CD14-positive monocyte (primary cell): ENCODE measurements at regions not wholly inside any gene's neighbourhood (a gene's known extent, or its start where the extent isn't known, plus 50 kb on each side); places are given as distances from the start of the nearest gene placed in this dataset.

ENCODE experiments used
- DNase-seq, 3 donors: peaks; one replicate each; pipeline ENCODE4 v3.0.0-alpha.2; 2011 to 2022
- H2AFZ ChIP-seq: 2 replicates; pipeline ENCODE4 v1.6.0; 2012; ENCODE audit warnings: mild to moderate bottlenecking, low read depth, low read length, inconsistent platforms; ENCODE audit not compliant: insufficient read depth, poor library complexity, severe bottlenecking
- H3K27ac ChIP-seq, 2 donors: 1 replicate in 1 of 2; 2 replicates in 1 of 2; pipeline ENCODE4 v1.5.1; 2012 to 2013; ENCODE audit warnings: low read length in 2 of 2, control low read depth in 1 of 2, inconsistent platforms in 1 of 2, low read depth in 1 of 2, mild to moderate bottlenecking in 1 of 2
- H3K27me3 ChIP-seq, 2 donors: one replicate each; pipeline versions ENCODE4 v1.6.0 to v1.6.1; 2011 to 2013; ENCODE audit warnings: low read length in 2 of 2; ENCODE audit not compliant: control insufficient read depth in 2 of 2, insufficient read depth in 2 of 2
- H3K36me3 ChIP-seq, 2 donors: replicated peaks in 1 of 2; 1 replicate in 1 of 2; 2 replicates in 1 of 2; pipeline versions ENCODE4 v1.5.1 to v1.6.1; 2012 to 2013; ENCODE audit warnings: low read length in 2 of 2, control low read depth in 1 of 2, inconsistent platforms in 1 of 2, mild to moderate bottlenecking in 1 of 2; ENCODE audit not compliant: insufficient read depth in 2 of 2, control insufficient read depth in 1 of 2
- H3K4me1 ChIP-seq, 2 donors: 1 replicate in 1 of 2; 2 replicates in 1 of 2; pipeline versions ENCODE4 v1.5.1 to v1.6.1; 2012 to 2013; ENCODE audit warnings: low read length in 2 of 2, control low read depth in 1 of 2, inconsistent platforms in 1 of 2, mild to moderate bottlenecking in 1 of 2, moderate library complexity in 1 of 2; ENCODE audit not compliant: insufficient read depth in 2 of 2, control insufficient read depth in 1 of 2
- H3K4me2 ChIP-seq: replicated peaks from 2 replicates; pipeline ENCODE3; 2012; ENCODE audit warnings: low read length, moderate library complexity, mild to moderate bottlenecking; ENCODE audit not compliant: poor library complexity, severe bottlenecking; ENCODE audit errors: extremely low read depth
- H3K4me3 ChIP-seq, 3 experiments: fragments of 200-600 bp in 1 of 3; sonication (generic) in 1 of 3; replicated peaks in 1 of 3; 1 replicate in 2 of 3; 2 replicates in 1 of 3; pipeline ENCODE4 v1.5.1; 2011 to 2013; ENCODE audit warnings: low read length in 3 of 3, mild to moderate bottlenecking in 3 of 3, control low read depth in 2 of 3, low read depth in 2 of 3, inconsistent platforms in 1 of 3, moderate library complexity in 1 of 3
- H3K79me2 ChIP-seq: 2 replicates; pipeline ENCODE4 v1.6.0; 2012; ENCODE audit warnings: mild to moderate bottlenecking, control low read depth, inconsistent platforms, low read length, moderate library complexity; ENCODE audit not compliant: insufficient read depth
- H3K9ac ChIP-seq: 2 replicates; pipeline ENCODE4 v1.6.0; 2017; ENCODE audit warnings: low read length, mild to moderate bottlenecking; ENCODE audit not compliant: insufficient read depth, poor library complexity, severe bottlenecking
- H3K9me3 ChIP-seq, 2 donors: replicated peaks in 1 of 2; 1 replicate in 1 of 2; 2 replicates in 1 of 2; pipeline versions ENCODE4 v1.5.1 to v1.6.1; 2012 to 2013; ENCODE audit warnings: low read length in 2 of 2, control low read depth in 1 of 2; ENCODE audit not compliant: control insufficient read depth in 1 of 2, insufficient read depth in 1 of 2
- H4K20me1 ChIP-seq: 2 replicates; pipeline ENCODE4 v1.6.0; 2012; ENCODE audit warnings: mild to moderate bottlenecking, low read length, control low read depth, moderate library complexity; ENCODE audit not compliant: insufficient read depth
- H3K27ac Mint-ChIP-seq, 7 donors: one replicate each; pipeline ENCODE4 v1.8.0; 2020; ENCODE audit warnings: mild to moderate bottlenecking in 7 of 7, mixed read lengths in 7 of 7, moderate library complexity in 6 of 7, inconsistent platforms in 2 of 7
- H3K27me3 Mint-ChIP-seq, 3 donors: one replicate each; pipeline ENCODE4 v1.8.0; 2021 to 2022; ENCODE audit warnings: low read depth in 3 of 3, mild to moderate bottlenecking in 3 of 3, mixed read lengths in 3 of 3, moderate library complexity in 3 of 3, inconsistent platforms in 1 of 3
- H3K36me3 Mint-ChIP-seq, 2 donors: one replicate each; pipeline ENCODE4 v1.8.0; 2020; ENCODE audit warnings: mixed read lengths in 2 of 2, inconsistent platforms in 1 of 2, mild to moderate bottlenecking in 1 of 2
- H3K4me1 Mint-ChIP-seq: one replicate; pipeline ENCODE4 v1.8.0; 2020; ENCODE audit warnings: mild to moderate bottlenecking, mixed read lengths
- H3K4me3 Mint-ChIP-seq, 2 donors: one replicate each; pipeline ENCODE4 v1.8.0; 2020; ENCODE audit warnings: mild to moderate bottlenecking in 2 of 2, mixed read lengths in 2 of 2, moderate library complexity in 1 of 2
- H3K9me3 Mint-ChIP-seq, 7 donors: one replicate each; pipeline ENCODE4 v1.8.0; 2020 to 2022; ENCODE audit warnings: mixed read lengths in 7 of 7, mild to moderate bottlenecking in 6 of 7, moderate library complexity in 6 of 7, inconsistent platforms in 2 of 7
- CTCF ChIP-seq: fragments of 200-600 bp; IDR thresholded peaks from one replicate; pipeline ENCODE4 v1.8.0; 2022; ENCODE audit warnings: antibody characterized with exemption, mild to moderate bottlenecking
- WGBS: methylation state at CpG from one replicate; pipeline ENCODE4 v1.1.5; 2013; ENCODE audit warnings: missing lambda C conversion rate; ENCODE audit not compliant: insufficient coverage; 5-methylcytosine and 5-hydroxymethylcytosine counted together
- intact Hi-C, 2 donors: fragments of 100-400 bp; cut with micrococcal nuclease; formaldehyde crosslinking; loops; one replicate each; pipeline versions ENCODE4 v1.15.0 to v1.15.1; 2023

GRCh38 chr15:26083896-26084295, 220.8 kb upstream of the ATP10A start:
- Histone ChIP-seq H4K20me1 (no peaks in the 10 kb centered on the region), H2AFZ (peak overlapping the region; percentile 18), H3K27me3 (no peaks in the 10 kb centered on the region), H3K4me2 (no peak overlapping the region), H3K27ac (no peak overlapping the region), H3K9ac (no peak overlapping the region), H3K9me3 (no peaks in the 10 kb centered on the region), H3K36me3 (no peaks in the 10 kb centered on the region), H3K79me2 (no peaks in the 10 kb centered on the region), H3K4me3 (no peak overlapping the region), H3K4me1 (peaks cover 0 to 6% of the 10 kb centered on the region in 2 donors)
- peak overlapping the region in 1 of 7 donors; percentile 2 for H3K27ac Mint-ChIP-seq
- intact Hi-C loops: no loop called here
- H3K9me3 Mint-ChIP-seq: peaks cover 2 to 6% (median 3%) of the 10 kb centered on the region in 7 donors
- H3K27me3 Mint-ChIP-seq: peaks cover 0 to 3% (median 0%) of the 10 kb centered on the region in 3 donors
- H3K36me3 Mint-ChIP-seq: no peaks in the 10 kb centered on the region
- TF ChIP-seq CTCF: no peak
- no peak for DNase-seq
- peaks cover 12% of the 10 kb centered on the region for H3K4me1 Mint-ChIP-seq
- H3K4me3 Mint-ChIP-seq: no peak overlapping the region
- WGBS: 100% methylated on average over 1 of the region's 2 CpGs

GRCh38 chr15:26083457-26083856, 220.3 kb upstream of the ATP10A start:
- Histone ChIP-seq H3K4me2 (no peak overlapping the region), H3K36me3 (no peaks in the 10 kb centered on the region), H3K9ac (no peak overlapping the region), H3K4me1 (peaks cover 0 to 6% of the 10 kb centered on the region in 2 donors), H3K27me3 (no peaks in the 10 kb centered on the region), H3K4me3 (no peak overlapping the region), H3K9me3 (no peaks in the 10 kb centered on the region), H3K27ac (no peak overlapping the region), H3K79me2 (no peaks in the 10 kb centered on the region), H4K20me1 (no peaks in the 10 kb centered on the region), H2AFZ (peak overlapping the region; percentile 10)
- Mint-ChIP-seq H3K4me1 (peaks cover 12% of the 10 kb centered on the region), H3K27me3 (peaks cover 0 to 3% (median 0%) of the 10 kb centered on the region in 3 donors), H3K4me3 (no peak overlapping the region), H3K9me3 (peaks cover 2 to 6% (median 3%) of the 10 kb centered on the region in 7 donors), H3K27ac (no peak overlapping the region), H3K36me3 (no peaks in the 10 kb centered on the region)
- TF ChIP-seq CTCF: no peak
- intact Hi-C loops: no loop called here
- WGBS: 100% methylated on average over 2 of the region's 4 CpGs
- no peak for DNase-seq
